ENCODE measurements at regions not wholly inside any gene's neighbourhood (a gene's known extent, or its start where the extent isn't known, plus 50 kb on each side); places are given as distances from the start of the nearest gene placed in this dataset.

DNA sequence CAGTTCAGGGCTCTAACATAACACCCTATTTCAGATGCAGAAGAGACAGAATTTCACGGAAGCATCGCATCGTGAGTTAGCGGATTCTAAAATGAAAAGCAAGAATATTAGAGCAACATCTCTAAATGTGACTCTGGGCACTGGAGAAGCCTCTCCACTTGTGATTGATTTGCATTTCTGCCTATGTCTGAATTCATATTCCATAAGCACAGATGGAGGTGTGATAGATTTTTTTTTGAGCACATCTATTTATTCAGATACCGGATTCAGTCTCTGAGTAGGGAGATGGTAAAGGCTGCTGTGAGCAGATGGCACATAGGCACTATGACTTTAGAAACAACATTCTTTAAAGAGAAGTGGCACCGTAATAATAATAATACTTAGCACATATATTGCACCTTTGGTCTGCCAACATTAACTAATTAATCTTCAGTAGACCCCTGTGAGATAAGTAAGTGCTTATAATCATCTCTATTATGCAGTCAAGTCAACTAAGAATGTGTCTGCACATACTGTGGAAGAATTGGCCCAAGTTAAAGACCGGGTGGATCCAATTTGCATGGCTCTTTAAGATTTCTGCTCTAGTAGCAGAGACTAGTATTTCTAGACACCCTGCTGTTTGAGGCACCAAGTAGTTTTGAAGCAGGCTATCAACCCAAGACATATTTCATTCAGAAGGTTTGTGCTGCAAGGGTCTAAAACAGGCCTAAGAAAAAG, 685.0 kb downstream of the CETN3 start:
- TF ChIP-seq CTCF (IDR thresholded peaks at IDR 0.05; ENCODE audit: insufficient read depth, low read length) (no peak), SPI1 (IDR thresholded peaks at IDR 0.05; ENCODE audit: borderline replicate concordance, low read depth) (no peak)
